ENCODE measurements at regions not wholly inside any gene's neighbourhood (a gene's known extent, or its start where the extent isn't known, plus 50 kb on each side); places are given as distances from the start of the nearest gene placed in this dataset.
"Not testable (repeated sequence)": the region's sequence is repeated elsewhere in the genome, so short reads cannot be mapped to it uniquely, and the experiment has no call there.

DNA sequence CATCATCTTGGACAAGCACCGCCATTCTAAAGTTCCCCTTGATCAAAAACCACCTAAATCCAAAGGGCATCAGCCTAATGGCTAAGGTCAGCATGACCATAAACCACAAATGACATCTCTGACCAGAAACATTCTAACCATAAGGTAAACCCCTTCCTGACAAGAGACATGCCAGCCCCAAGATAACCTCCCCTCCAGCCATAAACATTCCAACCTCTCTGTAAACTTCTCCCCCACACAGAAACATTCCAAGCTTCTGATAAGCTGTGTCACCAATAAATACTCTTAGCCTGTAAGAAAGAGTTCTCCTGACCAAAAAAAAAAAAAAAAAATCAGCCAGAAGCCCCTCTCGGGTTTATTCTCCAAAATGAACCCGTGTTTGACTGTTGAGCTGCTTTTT is 268.2 kb downstream of the RNF152 start:
- TF ChIP-seq, protein P1, sequence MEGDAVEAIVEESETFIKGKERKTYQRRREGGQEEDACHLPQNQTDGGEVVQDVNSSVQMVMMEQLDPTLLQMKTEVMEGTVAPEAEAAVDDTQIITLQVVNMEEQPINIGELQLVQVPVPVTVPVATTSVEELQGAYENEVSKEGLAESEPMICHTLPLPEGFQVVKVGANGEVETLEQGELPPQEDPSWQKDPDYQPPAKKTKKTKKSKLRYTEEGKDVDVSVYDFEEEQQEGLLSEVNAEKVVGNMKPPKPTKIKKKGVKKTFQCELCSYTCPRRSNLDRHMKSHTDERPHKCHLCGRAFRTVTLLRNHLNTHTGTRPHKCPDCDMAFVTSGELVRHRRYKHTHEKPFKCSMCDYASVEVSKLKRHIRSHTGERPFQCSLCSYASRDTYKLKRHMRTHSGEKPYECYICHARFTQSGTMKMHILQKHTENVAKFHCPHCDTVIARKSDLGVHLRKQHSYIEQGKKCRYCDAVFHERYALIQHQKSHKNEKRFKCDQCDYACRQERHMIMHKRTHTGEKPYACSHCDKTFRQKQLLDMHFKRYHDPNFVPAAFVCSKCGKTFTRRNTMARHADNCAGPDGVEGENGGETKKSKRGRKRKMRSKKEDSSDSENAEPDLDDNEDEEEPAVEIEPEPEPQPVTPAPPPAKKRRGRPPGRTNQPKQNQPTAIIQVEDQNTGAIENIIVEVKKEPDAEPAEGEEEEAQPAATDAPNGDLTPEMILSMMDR (conservative IDR thresholded peaks at IDR 0.05) = not testable (repeated sequence)
- TF ChIP-seq ZFX (IDR thresholded peaks at IDR 0.05) = not testable (repeated sequence)

All from C4-2B (cell line).